ENCODE measurements at regions not wholly inside any gene's neighbourhood (a gene's known extent, or its start where the extent isn't known, plus 50 kb on each side); places are given as distances from the start of the nearest gene placed in this dataset.
"Not testable (repeated sequence)": the region's sequence is repeated elsewhere in the genome, so short reads cannot be mapped to it uniquely, and the experiment has no call there.

DNA sequence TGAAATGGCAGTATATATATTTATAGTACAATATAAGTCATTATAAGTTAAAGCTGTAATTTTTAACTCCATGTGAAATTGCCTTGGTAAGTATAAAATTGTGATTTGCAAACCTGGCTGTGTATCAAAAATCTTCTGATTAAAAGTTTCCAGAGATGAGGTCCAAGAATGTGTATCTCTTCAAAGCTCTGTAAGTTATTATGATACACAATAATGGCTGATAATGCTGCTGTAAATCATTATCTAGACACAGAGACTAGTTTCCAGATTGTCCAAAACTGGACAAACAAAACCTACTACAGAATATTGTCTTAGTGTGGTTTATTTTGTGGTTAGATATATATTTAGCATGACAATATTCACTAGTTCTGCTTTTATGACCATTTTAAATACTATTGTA, 514.8 kb downstream of the SLC6A15 start:
- Histone ChIP-seq H3K27ac (no peak overlapping the region), H3K4me2 (peak overlapping the region in 3 of 11 experiments; percentile 10 to 53 (median 21); a peak in 4 of 22 replicates), H3K9me3 (replicated peaks in 1 of 11) (no peaks in the 10 kb centered on the region), H3K4me3 (no peak overlapping the region), H3K9ac (no peak overlapping the region), H3K36me3 (no peaks in the 10 kb centered on the region), H3K4me1 (peaks cover 0 to 7% (median 0%) of the 10 kb centered on the region in 10 experiments; a peak in 5 of 20 replicates), H3K27me3 (no peaks in the 10 kb centered on the region), H4K20me1 (no peaks in the 10 kb centered on the region)
- no peak for TF ChIP-seq Cebpa-rat (IDR thresholded peaks at IDR 0.05)

GRCh38 chr12:84397263-84397662, 515.3 kb downstream of the SLC6A15 start:
- no peak for TF ChIP-seq Cebpa-rat (IDR thresholded peaks at IDR 0.05)

DNA sequence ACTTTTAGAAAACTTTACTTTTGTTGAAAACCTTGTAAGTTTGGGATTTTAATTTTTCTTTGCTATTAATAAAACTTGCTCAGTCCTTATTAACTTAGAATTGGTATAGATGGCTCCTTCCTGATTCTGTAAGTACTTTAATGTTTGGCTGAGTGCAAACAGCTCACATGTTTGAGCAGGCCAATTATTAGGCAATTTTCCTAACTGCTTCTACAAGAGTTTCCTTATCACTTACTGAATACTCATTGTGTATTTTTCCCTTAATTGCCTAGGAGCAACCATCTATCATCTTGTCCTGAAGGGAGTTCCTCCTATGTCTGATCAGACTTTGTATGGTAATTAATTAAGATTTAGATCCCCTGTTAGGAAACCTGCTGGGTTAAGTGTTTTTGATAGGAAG, 521.4 kb downstream of the SLC6A15 start:
- not testable (repeated sequence) for H3K4me1 ChIP-seq

More at GRCh38 chr12:84397263-84397662, 515.3 kb downstream of the SLC6A15 start:
- Histone ChIP-seq H3K4me3 (no peak overlapping the region), H3K27me3 (no peaks in the 10 kb centered on the region), H3K4me2 (no peak overlapping the region), H3K36me3 (no peaks in the 10 kb centered on the region), H3K9me3 (replicated peaks in 1 of 11) (no peaks in the 10 kb centered on the region), H3K27ac (no peak overlapping the region), H3K4me1 (peaks cover 0 to 7% (median 0%) of the 10 kb centered on the region in 10 experiments; a peak in 5 of 20 replicates), H3K9ac (no peak overlapping the region), H4K20me1 (no peaks in the 10 kb centered on the region)

GRCh38 chr12:84384384-84384783, 528.2 kb downstream of the SLC6A15 start:
- H3K4me2 ChIP-seq, result no peak overlapping the region
- H3K27ac ChIP-seq, result no peak overlapping the region
- no peaks in the 10 kb centered on the region for H3K9me3 ChIP-seq (replicated peaks in 1 of 11)
- no peak overlapping the region for H3K9ac ChIP-seq
- H3K27me3 ChIP-seq, result no peaks in the 10 kb centered on the region
- H3K4me1 ChIP-seq, result no peaks in the 10 kb centered on the region
- H3K4me3 ChIP-seq, result no peak overlapping the region
- no peak for TF ChIP-seq Cebpa-rat (IDR thresholded peaks at IDR 0.05)
- no peaks in the 10 kb centered on the region for H3K36me3 ChIP-seq
- no peaks in the 10 kb centered on the region for H4K20me1 ChIP-seq

More for the DNA sequence above, 521.4 kb downstream of the SLC6A15 start:
- H3K36me3 ChIP-seq, H3K27me3 ChIP-seq, H3K4me2 ChIP-seq, H3K9ac ChIP-seq, H3K4me3 ChIP-seq, H3K27ac ChIP-seq, H4K20me1 ChIP-seq: not testable (repeated sequence)
- H3K9me3 ChIP-seq (replicated peaks in 1 of 11), result peaks cover 10 to 17% (median 15%) of the 10 kb centered on the region in 11 experiments; a peak in 21 of 22 replicates

- not testable (repeated sequence) for H3K4me1 ChIP-seq; H3K27ac ChIP-seq; H3K27me3 ChIP-seq; H3K4me2 ChIP-seq; H3K4me3 ChIP-seq; H3K9me3 ChIP-seq (replicated peaks in 1 of 11); H3K9ac ChIP-seq; H4K20me1 ChIP-seq; H3K36me3 ChIP-seq
These were observed 530.1 kb downstream of the SLC6A15 start for GRCh38 chr12:84382486-84382885.

DNA sequence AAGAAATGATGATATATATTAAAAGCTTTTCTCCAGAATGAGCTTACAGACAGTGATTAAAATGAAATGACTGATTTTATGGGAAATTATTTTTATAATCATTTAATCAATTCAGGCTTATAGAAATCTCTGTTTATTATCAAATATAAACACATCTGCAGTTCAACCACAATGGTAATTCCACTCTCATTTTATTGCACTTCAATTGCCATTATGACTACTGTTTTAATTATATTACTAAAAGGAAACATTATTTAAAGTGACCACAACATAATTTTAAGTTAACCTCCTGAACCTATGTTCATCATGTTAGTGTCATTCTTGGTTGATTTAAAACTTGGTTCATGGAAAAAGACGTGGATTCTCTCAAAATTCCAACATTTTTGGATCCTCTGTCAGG, 536.3 kb downstream of the SLC6A15 start:
- no peaks in the 10 kb centered on the region for H4K20me1 ChIP-seq
- TF ChIP-seq Cebpa-rat (IDR thresholded peaks at IDR 0.05), result no peak

DNA sequence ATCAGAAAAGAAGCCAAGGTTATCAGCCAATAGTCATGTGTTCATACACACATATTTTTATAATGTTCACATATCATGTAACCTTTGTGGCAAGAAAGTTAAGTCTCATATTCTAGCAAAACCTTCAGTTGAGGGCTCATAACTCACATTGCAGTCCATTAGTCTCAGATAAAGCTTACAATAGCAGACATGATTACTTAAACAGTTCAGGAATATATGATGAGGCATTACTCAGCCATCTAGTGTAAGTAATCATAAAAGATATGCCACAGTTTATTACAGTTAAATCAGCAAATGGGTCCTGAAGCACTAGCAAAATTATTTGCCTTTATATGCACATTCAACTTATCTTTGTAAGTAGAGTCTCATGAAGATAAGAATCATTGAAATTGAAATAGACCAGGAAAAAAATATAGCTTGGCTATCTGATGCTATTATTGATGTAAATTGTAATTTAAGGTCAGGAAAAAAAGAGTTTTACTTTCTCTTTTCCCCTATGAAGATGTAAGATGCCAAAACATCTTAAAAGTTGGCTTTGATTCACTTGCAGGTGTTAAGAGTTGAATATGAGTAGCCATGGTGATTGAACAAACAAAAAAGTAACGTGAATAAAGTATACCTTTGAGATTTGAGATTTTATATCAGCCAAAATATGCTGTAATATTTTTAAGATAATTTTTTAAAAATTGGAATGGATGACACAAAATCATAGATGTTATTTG, 537.0 kb downstream of the SLC6A15 start:
- H3K36me3 ChIP-seq, result no peaks in the 10 kb centered on the region
- no peak overlapping the region for H3K4me3 ChIP-seq
- no peak for TF ChIP-seq Cebpa-rat (IDR thresholded peaks at IDR 0.05)
- H3K9ac ChIP-seq, result no peak overlapping the region
- no peak overlapping the region for H3K27ac ChIP-seq
- H3K4me1 ChIP-seq, result no peaks in the 10 kb centered on the region
- H3K27me3 ChIP-seq, result no peaks in the 10 kb centered on the region
- H3K9me3 ChIP-seq (replicated peaks in 1 of 11), result no peaks in the 10 kb centered on the region
- no peaks in the 10 kb centered on the region for H4K20me1 ChIP-seq
- H3K4me2 ChIP-seq, result no peak overlapping the region

More for the DNA sequence above, 536.3 kb downstream of the SLC6A15 start:
- Histone ChIP-seq H3K4me3 (no peak overlapping the region), H3K27me3 (no peaks in the 10 kb centered on the region), H3K27ac (no peak overlapping the region), H3K9ac (no peak overlapping the region), H3K4me1 (no peaks in the 10 kb centered on the region), H3K4me2 (no peak overlapping the region), H3K9me3 (replicated peaks in 1 of 11) (no peaks in the 10 kb centered on the region), H3K36me3 (no peaks in the 10 kb centered on the region)

DNA sequence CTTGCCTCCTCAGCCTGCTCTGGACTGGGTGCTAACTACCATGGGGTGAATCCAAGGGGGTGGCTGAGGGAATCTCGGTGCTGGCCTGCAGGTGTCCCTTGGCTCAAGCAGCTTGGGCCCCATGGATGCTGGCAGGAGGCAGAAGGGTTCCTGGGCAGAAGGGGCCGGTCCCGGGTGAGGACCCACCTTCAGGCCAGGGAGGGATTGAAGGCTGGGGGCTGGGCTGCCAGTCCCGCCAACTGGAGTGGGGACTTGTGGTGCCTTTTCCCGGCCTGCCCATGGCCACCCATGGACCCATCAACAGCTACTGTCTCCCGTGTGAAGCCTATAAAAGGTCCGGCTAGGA, 550.1 kb downstream of the SLC6A15 start:
- Histone ChIP-seq H3K27ac (no peak overlapping the region), H3K9ac (no peak overlapping the region), H3K4me1 (no peaks in the 10 kb centered on the region), H3K27me3 (no peaks in the 10 kb centered on the region), H3K4me2 (no peak overlapping the region), H3K4me3 (no peak overlapping the region), H3K9me3 (replicated peaks in 1 of 11) (no peaks in the 10 kb centered on the region; a peak in 2 of 22 replicates), H3K36me3 (no peaks in the 10 kb centered on the region), H4K20me1 (no peaks in the 10 kb centered on the region)
- no peak for TF ChIP-seq Cebpa-rat (IDR thresholded peaks at IDR 0.05)

- no peak overlapping the region for H3K4me2 ChIP-seq
- H3K4me1 ChIP-seq, result no peaks in the 10 kb centered on the region
- no peak overlapping the region for H3K9ac ChIP-seq
- no peaks in the 10 kb centered on the region for H3K27me3 ChIP-seq
- H4K20me1 ChIP-seq, result no peaks in the 10 kb centered on the region
- no peak for TF ChIP-seq Cebpa-rat (IDR thresholded peaks at IDR 0.05)
- no peak overlapping the region for H3K4me3 ChIP-seq
- no peak overlapping the region for H3K27ac ChIP-seq
- H3K9me3 ChIP-seq (replicated peaks in 1 of 11), result no peaks in the 10 kb centered on the region; a peak in 2 of 22 replicates
- no peaks in the 10 kb centered on the region for H3K36me3 ChIP-seq
These were observed 550.7 kb downstream of the SLC6A15 start for GRCh38 chr12:84361651-84362551.
